ENCODE measurements at regions not wholly inside any gene's neighbourhood (a gene's known extent, or its start where the extent isn't known, plus 50 kb on each side); places are given as distances from the start of the nearest gene placed in this dataset.

- ATAC-seq (no peak), DNase-seq (ENCODE audit: low spot score) (no peak)
- no peaks in the 10 kb centered on the region for H3K27me3 Mint-ChIP-seq (ENCODE audit: low read depth)
- peaks cover 10% of the 10 kb centered on the region for H3K9me3 Mint-ChIP-seq
- POLR2A ChIA-PET: no interaction called here
- H3K4me1 Mint-ChIP-seq: peaks cover 2% of the 10 kb centered on the region; the same call in 1 of the 2 replicates
- peaks cover 5% of the 10 kb centered on the region; the same call in 1 of the 2 replicates for H3K36me3 Mint-ChIP-seq
- TF ChIP-seq ZNF532 (CRISPR knock-in tag; IDR thresholded peaks at IDR 0.05; ENCODE audit: borderline replicate concordance): no peak
- TF ChIP-seq RORB (CRISPR knock-in tag; IDR thresholded peaks at IDR 0.05): no peak
- no peak for TF ChIP-seq FOXP4 (CRISPR knock-in tag; IDR thresholded peaks at IDR 0.05)
- TF ChIP-seq NFYB (CRISPR knock-in tag; conservative IDR thresholded peaks at IDR 0.05; ENCODE audit: low read depth): no peak
- no peak for TF ChIP-seq JAZF1 (CRISPR knock-in tag; IDR thresholded peaks at IDR 0.05)
- no peak for TF ChIP-seq SMAD4 (CRISPR knock-in tag; IDR thresholded peaks at IDR 0.05)
- no peak for TF ChIP-seq ATF2 (CRISPR knock-in tag; IDR thresholded peaks at IDR 0.05; ENCODE audit: borderline replicate concordance, low read depth)
- CTCF ChIA-PET: no interaction called here
- H3K27ac Mint-ChIP-seq: no peak overlapping the region
- no peak overlapping the region for H3K4me3 Mint-ChIP-seq
These were observed 175.5 kb upstream of the PDGFD start for GRCh38 chr11:104339380-104339831.

GRCh38 chr11:104338186-104338585 lies 174.2 kb upstream of the PDGFD start:
- Mint-ChIP-seq H3K27ac (no peak overlapping the region), H3K4me1 (peaks cover 5% of the 10 kb centered on the region; the same call in 1 of the 2 replicates), H3K36me3 (peaks cover 5% of the 10 kb centered on the region; the same call in 1 of the 2 replicates), H3K9me3 (peaks cover 18% of the 10 kb centered on the region), H3K4me3 (no peak overlapping the region), H3K27me3 (ENCODE audit: low read depth) (no peaks in the 10 kb centered on the region)
- DNase-seq (ENCODE audit: low spot score) (no peak), ATAC-seq (no peak)
- POLR2A ChIA-PET: no interaction called here
- TF ChIP-seq TP53 (CRISPR knock-in tag; IDR thresholded peaks at IDR 0.05): no peak
- no peak for TF ChIP-seq ETV6 (CRISPR knock-in tag; IDR thresholded peaks at IDR 0.05)
- no peak for TF ChIP-seq ZNF532 (CRISPR knock-in tag; IDR thresholded peaks at IDR 0.05; ENCODE audit: borderline replicate concordance)
- no peak for TF ChIP-seq PRDM15 (CRISPR knock-in tag; IDR thresholded peaks at IDR 0.05)
- CTCF ChIA-PET: no interaction called here
